Brain microvascular endothelial cell (primary cell): ENCODE measurements at regions not wholly inside any gene's neighbourhood (a gene's known extent, or its start where the extent isn't known, plus 50 kb on each side); places are given as distances from the start of the nearest gene placed in this dataset.

Experiments used
- DNase-seq: peaks from one replicate; pipeline ENCODE4 v3.0.0-alpha.2; 2020
- H3K27ac ChIP-seq: fragments of 250-450 bp; sonication (Bioruptor Pico); 2 replicates; pipeline ENCODE4 v1.5.1; 2020; ENCODE audit warnings: mild to moderate bottlenecking, moderate library complexity
- H3K27me3 ChIP-seq: fragments of 250-450 bp; sonication (Bioruptor Pico); replicated peaks from 2 replicates; pipeline ENCODE4 v1.5.1; 2020; ENCODE audit warnings: mild to moderate bottlenecking
- H3K36me3 ChIP-seq: fragments of 250-450 bp; sonication (Bioruptor Pico); replicated peaks from 2 replicates; pipeline ENCODE4 v1.5.1; 2020; ENCODE audit warnings: mild to moderate bottlenecking
- H3K4me3 ChIP-seq: 2 replicates; pipeline ENCODE4 v1.5.1; 2011; ENCODE audit warnings: low read depth, mild to moderate bottlenecking, control low read depth, low read length, moderate library complexity
- in situ Hi-C: cut with HindIII; loops from 2 replicates; pipeline ENCODE4 v1.10.0; 2017; ENCODE audit warnings: low sequenced_read_pairs, low pct_ligation_motif_present
- TF ChIP-seq, protein P1 (sequence below): IDR thresholded peaks from 2 replicates; pipeline ENCODE4 v1.5.1; 2011; ENCODE audit warnings: low read depth, mild to moderate bottlenecking, moderate library complexity, low read length, control low read depth, inconsistent platforms; ENCODE audit errors: missing control alignments

DNA sequence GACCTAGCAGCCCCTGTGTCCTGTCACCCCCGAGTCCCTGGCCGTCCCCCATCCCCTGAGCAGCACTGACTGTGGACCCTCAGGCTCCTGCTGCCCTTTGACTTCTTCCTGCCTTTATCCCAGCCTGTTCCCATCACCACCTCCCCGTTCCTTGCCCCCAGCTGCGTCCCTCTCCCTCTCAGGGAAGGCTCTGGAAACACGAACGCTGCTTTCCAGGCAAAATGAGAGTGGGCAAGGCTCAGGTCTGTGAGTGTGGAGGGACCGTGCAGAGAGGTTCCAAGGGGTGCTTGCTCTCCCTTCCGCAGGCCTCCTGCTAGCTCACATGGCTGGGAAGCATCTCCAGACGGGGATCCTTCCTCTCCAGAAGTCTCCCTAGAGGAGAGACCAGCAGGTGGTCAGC lies 501.8 kb upstream of the SALL3 start:
- TF ChIP-seq, protein P1, sequence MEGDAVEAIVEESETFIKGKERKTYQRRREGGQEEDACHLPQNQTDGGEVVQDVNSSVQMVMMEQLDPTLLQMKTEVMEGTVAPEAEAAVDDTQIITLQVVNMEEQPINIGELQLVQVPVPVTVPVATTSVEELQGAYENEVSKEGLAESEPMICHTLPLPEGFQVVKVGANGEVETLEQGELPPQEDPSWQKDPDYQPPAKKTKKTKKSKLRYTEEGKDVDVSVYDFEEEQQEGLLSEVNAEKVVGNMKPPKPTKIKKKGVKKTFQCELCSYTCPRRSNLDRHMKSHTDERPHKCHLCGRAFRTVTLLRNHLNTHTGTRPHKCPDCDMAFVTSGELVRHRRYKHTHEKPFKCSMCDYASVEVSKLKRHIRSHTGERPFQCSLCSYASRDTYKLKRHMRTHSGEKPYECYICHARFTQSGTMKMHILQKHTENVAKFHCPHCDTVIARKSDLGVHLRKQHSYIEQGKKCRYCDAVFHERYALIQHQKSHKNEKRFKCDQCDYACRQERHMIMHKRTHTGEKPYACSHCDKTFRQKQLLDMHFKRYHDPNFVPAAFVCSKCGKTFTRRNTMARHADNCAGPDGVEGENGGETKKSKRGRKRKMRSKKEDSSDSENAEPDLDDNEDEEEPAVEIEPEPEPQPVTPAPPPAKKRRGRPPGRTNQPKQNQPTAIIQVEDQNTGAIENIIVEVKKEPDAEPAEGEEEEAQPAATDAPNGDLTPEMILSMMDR: no peak
- H3K36me3 ChIP-seq: no peaks in the 10 kb centered on the region
- H3K4me3 ChIP-seq: no peak overlapping the region
- H3K27me3 ChIP-seq: no peaks in the 10 kb centered on the region
- H3K27ac ChIP-seq: no peak overlapping the region
- DNase-seq: no peak
- in situ Hi-C loops: no loop called here

DNA sequence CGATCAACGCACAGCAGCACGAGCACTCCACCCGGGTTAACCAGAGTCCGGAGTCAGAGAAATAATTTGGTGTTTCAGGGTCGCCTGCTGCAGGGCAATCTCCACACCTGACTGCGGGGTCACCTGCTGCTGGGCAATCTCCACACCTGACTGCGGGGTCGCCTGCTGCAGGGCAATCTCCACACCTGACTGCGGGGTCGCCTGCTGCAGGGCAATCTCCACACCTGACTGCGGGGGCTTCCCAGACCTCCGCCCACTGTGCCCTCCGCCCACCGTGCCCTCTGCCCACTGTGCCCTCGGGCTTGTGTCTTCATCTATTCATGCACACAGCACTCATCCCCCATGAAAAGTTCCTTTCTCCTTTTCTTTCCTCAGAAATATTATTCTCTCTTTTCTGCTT lies 500.2 kb upstream of the SALL3 start:
- DNase-seq: no peak
- Histone ChIP-seq H3K4me3 (no peak overlapping the region), H3K36me3 (no peaks in the 10 kb centered on the region), H3K27ac (no peak overlapping the region), H3K27me3 (no peaks in the 10 kb centered on the region)
- in situ Hi-C loops: no loop called here
- TF ChIP-seq, protein P1: no peak

DNA sequence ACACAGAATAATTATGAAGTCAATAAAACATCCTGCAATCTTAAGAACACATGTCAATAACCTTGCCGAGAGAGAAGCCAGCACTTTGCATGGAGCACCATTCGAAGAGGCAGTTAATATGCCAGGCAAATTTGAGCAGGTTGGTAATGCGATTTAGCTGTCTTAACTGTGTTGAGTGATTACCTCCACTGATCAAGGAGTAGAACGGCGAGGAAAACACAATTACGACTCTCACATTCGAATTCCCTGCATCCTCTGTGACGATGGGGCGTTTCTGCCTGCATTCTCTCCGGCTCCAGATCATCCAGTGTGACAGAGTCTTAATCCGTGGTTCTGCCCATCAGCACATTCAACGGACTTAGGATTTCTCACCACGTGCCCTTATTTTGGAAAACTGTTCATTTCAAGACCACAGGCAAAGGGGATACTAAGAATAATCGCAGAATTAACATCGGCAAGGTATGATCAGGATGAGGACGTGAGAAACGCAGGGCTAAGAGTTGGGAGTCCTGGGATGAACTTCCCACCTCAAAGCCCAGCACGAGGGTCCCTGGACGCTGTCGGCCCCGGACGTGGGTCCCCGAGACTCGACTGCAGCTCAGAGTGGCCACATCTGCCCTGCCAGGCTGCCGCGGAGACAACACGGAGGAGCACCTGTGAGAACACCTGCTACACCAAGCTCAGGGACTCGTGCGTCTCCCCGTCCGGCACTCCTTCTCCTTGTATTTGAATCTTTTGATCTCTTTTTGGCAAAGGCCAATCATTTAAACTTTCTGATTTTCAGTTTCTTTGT lies 499.2 kb upstream of the SALL3 start:
- Histone ChIP-seq H3K36me3 (no peaks in the 10 kb centered on the region), H3K27ac (no peak overlapping the region), H3K27me3 (no peaks in the 10 kb centered on the region), H3K4me3 (no peak overlapping the region)
- TF ChIP-seq, protein P1: no peak
- no peak for DNase-seq
- in situ Hi-C loops: no loop called here

DNA sequence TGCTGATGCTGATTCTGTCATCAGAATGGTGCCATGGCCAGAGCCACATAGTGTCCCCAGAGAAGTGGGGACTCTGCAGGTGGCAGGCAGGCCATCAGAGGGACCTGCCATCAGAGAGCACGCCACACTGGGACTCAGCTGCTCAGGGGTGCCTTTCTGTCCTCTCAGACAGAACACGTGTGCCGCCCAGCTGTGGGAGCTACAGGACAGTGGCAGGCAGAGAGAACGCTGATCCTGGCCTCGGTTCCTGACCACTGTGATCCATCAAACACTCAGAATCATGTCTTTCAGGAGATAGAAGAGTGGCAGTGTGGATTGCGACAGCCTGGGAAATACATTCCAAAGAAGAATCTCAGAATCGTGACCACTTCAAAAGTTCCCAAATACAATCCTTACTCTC lies 497.2 kb upstream of the SALL3 start:
- no peak overlapping the region for H3K27ac ChIP-seq
- H3K36me3 ChIP-seq: no peaks in the 10 kb centered on the region
- in situ Hi-C loops: no loop called here
- TF ChIP-seq, protein P1: no peak
- no peaks in the 10 kb centered on the region for H3K27me3 ChIP-seq
- no peak overlapping the region for H3K4me3 ChIP-seq
- DNase-seq: no peak

DNA sequence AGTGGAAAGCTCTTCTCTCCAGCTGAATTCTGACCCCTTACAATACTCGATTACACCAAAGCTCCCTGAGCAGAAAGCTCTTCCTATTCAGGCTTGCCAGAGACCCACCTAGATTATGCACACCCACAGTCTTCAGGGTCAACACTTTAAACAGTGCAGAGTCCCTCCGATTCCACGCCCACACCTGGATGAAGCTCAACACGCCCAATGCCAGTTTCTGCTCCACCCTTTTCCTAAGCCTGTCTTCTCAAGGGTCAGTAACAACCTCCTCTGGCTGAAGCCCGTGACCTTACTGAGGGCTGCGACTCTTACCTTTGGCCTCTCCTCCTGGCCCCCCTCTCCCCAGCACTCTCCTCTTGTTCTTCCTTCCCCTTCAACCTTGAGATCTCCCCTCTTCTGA lies 492.0 kb upstream of the SALL3 start:
- no peak for DNase-seq
- Histone ChIP-seq H3K4me3 (no peak overlapping the region), H3K27me3 (no peaks in the 10 kb centered on the region), H3K27ac (no peak overlapping the region), H3K36me3 (no peaks in the 10 kb centered on the region)
- TF ChIP-seq, protein P1: no peak
- in situ Hi-C loops: no loop called here
